ENCODE measurements at regions not wholly inside any gene's neighbourhood (a gene's known extent, or its start where the extent isn't known, plus 50 kb on each side); places are given as distances from the start of the nearest gene placed in this dataset.

DNA sequence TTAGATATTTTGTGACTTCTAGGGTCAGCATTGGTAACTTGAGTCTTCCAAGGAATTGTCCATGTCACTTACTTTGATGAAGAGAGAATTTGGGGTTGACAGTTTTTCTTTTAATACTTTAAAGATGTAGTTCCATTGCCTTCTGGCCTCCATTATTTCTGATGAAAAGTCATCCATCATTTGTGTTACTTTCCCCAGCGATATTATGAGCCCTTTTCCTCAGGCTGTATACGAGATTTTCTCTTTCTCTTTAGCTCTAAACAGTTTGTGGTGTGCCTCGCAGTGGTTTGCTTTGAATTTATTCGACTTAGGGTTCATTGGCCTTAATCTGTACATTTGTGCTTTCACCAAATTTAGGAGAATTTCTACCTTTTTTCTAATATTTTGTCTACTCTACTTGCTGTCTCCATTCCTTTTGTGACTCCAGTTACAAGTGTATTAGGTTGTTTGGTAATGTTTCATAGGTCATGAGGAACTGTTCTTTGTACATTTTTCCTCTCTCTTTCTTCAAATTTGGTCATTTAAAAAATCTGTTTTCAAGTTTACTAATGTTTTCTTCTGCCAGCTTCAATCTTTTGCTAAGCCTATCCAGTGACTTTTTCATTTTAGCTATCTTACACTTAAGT lies 131.4 kb upstream of the OTOS start:
- DNase-seq, result no peak
- no peak overlapping the region for H3K4me3 ChIP-seq (ENCODE audit: low read depth, low read length)
- H3K9me3 ChIP-seq, result no peaks in the 10 kb centered on the region; the same call in 1 of the 2 replicates
- TF ChIP-seq, protein P1, sequence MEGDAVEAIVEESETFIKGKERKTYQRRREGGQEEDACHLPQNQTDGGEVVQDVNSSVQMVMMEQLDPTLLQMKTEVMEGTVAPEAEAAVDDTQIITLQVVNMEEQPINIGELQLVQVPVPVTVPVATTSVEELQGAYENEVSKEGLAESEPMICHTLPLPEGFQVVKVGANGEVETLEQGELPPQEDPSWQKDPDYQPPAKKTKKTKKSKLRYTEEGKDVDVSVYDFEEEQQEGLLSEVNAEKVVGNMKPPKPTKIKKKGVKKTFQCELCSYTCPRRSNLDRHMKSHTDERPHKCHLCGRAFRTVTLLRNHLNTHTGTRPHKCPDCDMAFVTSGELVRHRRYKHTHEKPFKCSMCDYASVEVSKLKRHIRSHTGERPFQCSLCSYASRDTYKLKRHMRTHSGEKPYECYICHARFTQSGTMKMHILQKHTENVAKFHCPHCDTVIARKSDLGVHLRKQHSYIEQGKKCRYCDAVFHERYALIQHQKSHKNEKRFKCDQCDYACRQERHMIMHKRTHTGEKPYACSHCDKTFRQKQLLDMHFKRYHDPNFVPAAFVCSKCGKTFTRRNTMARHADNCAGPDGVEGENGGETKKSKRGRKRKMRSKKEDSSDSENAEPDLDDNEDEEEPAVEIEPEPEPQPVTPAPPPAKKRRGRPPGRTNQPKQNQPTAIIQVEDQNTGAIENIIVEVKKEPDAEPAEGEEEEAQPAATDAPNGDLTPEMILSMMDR (IDR thresholded peaks at IDR 0.05; ENCODE audit: low read depth, low read length), result no peak
- H3K36me3 ChIP-seq, result no peaks in the 10 kb centered on the region
- H3K27me3 ChIP-seq, result peaks cover 4% of the 10 kb centered on the region; the same call in 1 of the 2 replicates
- no peaks in the 10 kb centered on the region for H3K4me1 ChIP-seq

DNA sequence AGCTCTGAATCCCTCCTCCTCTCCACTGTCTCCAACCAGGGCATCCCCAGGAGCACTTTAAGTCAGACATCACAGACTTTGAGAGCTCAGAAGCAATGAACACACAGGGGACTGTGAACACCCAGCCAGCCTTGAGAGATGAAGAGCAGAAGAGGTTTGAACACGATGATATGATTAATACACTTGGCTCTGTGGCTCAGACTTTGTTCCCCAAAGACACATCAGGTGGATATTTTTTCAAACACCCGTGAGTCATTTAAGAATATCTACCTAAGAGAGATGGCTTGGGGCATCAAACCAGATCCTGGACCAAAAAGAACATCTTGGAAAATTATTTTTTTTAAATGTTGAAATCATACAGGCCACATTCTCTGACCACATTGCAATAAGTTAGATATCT lies 134.9 kb upstream of the OTOS start:
- Histone ChIP-seq H3K36me3 (no peaks in the 10 kb centered on the region), H3K9me3 (no peaks in the 10 kb centered on the region; the same call in 1 of the 2 replicates), H3K4me3 (ENCODE audit: low read depth, low read length) (no peak overlapping the region), H3K27me3 (0 out of 2 replicates have a peak, but pooled peaks cover 3% of the 10 kb centered on the region), H3K4me1 (no peaks in the 10 kb centered on the region)
- TF ChIP-seq, protein P1 (IDR thresholded peaks at IDR 0.05; ENCODE audit: low read depth, low read length), result no peak
- no peak for DNase-seq

DNA sequence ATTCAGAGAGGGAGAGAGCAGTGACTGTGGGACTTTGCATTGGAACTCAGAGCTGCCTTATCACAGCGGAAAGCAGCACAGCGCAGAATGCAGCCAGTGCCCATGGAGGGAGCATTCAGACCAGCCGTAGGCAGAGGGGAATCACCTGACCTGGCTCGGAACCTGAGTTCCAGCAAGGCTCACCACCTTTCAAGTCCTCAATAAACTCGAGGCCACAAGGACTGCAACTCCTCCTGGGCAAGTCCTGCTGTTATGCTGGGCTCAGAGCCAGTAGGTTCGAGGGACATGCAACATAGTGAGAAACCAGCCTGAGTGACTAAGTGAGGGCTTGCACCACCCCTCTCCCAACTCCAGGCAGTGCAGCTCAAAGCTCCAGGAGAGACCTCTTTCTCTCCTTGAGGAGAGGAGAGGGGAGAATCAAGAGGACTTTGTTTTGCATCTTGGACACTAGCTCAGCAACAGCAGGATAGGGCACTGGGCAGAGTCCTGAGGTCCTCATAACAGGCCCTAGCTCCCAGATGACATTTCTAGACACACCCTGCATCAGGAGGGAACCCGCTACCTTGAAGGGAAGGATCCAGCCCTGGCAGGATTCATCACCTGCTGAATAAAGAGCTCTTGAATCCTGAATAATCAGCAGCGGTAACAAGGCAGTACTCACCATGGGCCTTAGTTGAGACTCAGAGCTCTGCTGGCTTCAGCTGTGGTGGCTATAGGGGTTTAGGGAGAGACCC lies 136.8 kb upstream of the OTOS start:
- 0 out of 2 replicates have a peak, but pooled peaks cover 6% of the 10 kb centered on the region for H3K27me3 ChIP-seq
- no peaks in the 10 kb centered on the region for H3K4me1 ChIP-seq
- H3K36me3 ChIP-seq, result no peaks in the 10 kb centered on the region
- H3K9me3 ChIP-seq, result no peaks in the 10 kb centered on the region; the same call in 1 of the 2 replicates
- DNase-seq, result no peak
- TF ChIP-seq, protein P1 (IDR thresholded peaks at IDR 0.05; ENCODE audit: low read depth, low read length), result no peak
- H3K4me3 ChIP-seq (ENCODE audit: low read depth, low read length), result no peak overlapping the region

DNA sequence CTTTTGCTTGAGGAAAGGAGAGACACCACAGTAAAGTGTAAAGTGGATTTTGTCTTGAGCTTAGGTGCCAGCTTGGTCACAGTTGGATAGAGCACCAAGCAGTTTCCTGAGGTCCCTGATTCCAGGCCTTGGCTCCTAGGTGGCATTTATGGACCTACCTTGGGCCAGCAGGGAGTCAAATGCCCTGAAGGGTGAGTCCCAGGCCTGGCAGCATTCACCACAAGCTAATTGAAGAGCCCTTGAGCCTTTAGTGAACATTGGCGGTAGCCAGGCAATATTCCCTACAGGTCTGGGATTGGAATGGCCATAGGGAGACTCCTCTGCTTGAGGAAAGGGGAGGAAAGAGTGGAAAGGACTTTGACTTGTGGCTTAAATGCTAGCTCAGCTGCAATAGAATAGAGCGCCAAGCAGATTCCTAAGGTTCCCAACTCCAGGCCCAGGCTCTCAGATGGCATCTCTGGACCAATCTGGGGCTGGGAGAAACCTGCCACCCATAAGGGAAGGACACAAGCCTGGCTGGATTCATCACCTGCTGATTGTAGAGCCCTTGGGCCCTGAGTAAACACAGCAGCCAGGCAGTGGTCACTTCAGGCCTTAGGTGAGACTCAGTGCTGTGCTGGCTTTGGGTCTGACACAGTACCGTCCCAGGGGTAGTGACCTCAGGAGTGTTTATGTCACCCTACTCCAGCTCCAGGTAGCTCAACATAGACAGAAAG lies 137.5 kb upstream of the OTOS start:
- TF ChIP-seq, protein P1 (IDR thresholded peaks at IDR 0.05; ENCODE audit: low read depth, low read length), result no peak
- H3K4me3 ChIP-seq (ENCODE audit: low read depth, low read length), result no peak overlapping the region
- no peaks in the 10 kb centered on the region; the same call in 1 of the 2 replicates for H3K9me3 ChIP-seq
- no peaks in the 10 kb centered on the region for H3K4me1 ChIP-seq
- no peaks in the 10 kb centered on the region for H3K36me3 ChIP-seq
- no peak for DNase-seq
- 0 out of 2 replicates have a peak, but pooled peaks cover 6% of the 10 kb centered on the region for H3K27me3 ChIP-seq

DNA sequence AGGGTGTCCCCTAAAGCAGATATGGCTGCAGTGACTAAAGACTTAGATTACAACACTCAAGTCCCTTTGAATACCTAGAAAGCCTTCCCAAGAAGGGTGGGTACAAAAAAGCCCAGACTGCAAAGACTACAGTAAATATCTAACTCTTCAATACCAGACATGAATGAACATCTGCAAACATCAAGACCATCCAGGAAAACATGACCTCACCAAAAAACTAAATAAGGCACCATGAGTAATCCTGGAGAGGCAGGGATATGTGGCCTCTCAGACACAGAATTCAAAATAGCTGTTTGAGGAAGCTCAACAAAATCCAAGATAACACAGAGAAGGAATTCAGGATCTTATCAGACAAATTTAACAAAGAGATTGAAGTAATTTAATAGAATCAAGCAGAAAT lies 138.2 kb upstream of the OTOS start:
- H3K4me1 ChIP-seq, result no peaks in the 10 kb centered on the region
- TF ChIP-seq, protein P1 (IDR thresholded peaks at IDR 0.05; ENCODE audit: low read depth, low read length), result no peak
- no peak for DNase-seq
- 0 out of 2 replicates have a peak, but pooled peaks cover 6% of the 10 kb centered on the region for H3K27me3 ChIP-seq
- no peaks in the 10 kb centered on the region for H3K36me3 ChIP-seq
- peaks cover 3% of the 10 kb centered on the region for H3K9me3 ChIP-seq
- H3K4me3 ChIP-seq (ENCODE audit: low read depth, low read length), result no peak overlapping the region
